NCI-H128 (cell line): ENCODE measurements at regions not wholly inside any gene's neighbourhood (a gene's known extent, or its start where the extent isn't known, plus 50 kb on each side); places are given as distances from the start of the nearest gene placed in this dataset.

ENCODE experiments used
- DNase-seq: peaks from one replicate; lab custom pipeline; 2025; ENCODE audit not compliant: unreplicated experiment; lab: John Stamatoyannopoulos, UW

- no peak for DNase-seq
These were observed 156.2 kb upstream of the ANKH start for GRCh38 chr5:15027764-15028163.

DNA sequence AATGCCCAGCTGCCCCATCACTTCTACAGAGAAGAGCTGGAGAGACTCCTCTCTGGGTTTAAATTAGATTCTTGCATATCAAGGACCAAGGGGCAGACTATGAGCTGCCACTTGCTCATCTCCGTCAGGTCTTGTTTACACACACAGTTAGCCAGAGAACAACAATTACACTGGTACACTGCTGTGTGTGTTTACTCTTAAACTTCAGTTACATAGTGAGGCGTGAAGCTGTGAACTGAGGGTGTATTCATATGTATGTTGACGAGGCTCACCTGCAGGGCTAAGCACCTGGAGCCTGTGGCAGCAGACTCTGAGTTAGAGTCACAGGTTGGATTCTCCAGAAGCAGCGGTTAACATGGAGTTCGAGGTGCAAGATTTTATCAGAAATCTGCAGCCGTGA lies 155.4 kb upstream of the ANKH start:
- DNase-seq: no peak

DNA sequence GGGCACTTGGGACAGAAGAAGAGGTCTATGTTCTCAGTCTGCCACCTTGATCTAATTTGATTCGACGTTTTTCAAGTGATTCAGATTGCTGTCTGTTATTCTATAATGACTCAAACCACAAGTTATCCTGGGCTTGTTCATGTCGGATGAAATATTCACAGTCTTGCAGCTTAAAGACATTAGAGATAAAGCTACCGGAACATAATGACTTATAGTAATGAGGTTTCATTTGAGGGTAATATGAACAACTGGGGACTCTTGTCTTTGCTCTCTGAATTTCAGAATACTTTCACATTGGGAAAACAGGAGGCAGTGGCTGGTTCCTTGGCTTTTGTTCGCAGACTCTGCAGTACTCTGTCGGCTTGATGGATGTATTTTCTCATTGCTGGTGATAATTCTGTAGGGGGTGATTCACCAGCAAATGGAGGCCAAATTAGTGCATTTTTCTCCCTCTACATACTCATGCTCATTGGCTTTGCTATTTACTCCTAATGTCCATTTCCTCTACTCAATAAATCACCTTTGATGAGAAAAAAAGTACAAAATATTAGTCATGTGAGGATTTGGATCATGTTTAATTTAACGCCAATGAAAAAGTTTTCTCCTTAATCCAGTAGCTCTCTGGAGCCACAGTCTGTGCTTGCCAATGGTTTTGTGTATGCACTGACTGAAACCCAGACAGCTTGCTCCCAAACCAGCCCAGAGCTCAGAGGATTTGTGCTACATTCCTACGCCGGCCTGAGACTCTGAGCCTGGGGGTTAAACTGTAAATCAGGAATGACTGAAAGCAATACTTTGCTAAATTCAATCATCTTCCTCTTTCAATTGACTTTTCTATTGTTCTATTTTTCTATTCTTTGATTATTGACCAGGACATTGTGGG lies 154.7 kb upstream of the ANKH start:
- no peak for DNase-seq

- no peak for DNase-seq
These were observed 152.3 kb upstream of the ANKH start for GRCh38 chr5:15023846-15024245.

DNA sequence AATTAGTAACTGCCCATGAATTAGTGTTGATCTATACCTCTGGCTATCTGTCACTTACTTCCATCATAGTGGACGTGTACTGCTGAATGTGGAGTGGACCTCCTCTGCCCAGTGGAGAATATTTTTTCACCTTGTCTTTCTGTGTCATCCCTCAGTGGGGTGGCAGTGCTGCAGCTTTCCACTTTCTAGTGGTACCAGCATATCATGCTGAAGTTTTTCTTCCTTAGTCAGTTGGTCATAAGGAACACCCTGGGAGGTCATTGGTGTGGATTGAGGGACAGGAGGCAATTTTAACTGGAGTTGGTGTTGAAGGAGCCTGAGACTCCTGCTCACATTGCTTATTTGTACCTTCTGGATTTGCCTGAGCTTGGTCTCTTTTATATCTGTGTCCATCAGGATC lies 151.7 kb upstream of the ANKH start:
- no peak for DNase-seq

DNA sequence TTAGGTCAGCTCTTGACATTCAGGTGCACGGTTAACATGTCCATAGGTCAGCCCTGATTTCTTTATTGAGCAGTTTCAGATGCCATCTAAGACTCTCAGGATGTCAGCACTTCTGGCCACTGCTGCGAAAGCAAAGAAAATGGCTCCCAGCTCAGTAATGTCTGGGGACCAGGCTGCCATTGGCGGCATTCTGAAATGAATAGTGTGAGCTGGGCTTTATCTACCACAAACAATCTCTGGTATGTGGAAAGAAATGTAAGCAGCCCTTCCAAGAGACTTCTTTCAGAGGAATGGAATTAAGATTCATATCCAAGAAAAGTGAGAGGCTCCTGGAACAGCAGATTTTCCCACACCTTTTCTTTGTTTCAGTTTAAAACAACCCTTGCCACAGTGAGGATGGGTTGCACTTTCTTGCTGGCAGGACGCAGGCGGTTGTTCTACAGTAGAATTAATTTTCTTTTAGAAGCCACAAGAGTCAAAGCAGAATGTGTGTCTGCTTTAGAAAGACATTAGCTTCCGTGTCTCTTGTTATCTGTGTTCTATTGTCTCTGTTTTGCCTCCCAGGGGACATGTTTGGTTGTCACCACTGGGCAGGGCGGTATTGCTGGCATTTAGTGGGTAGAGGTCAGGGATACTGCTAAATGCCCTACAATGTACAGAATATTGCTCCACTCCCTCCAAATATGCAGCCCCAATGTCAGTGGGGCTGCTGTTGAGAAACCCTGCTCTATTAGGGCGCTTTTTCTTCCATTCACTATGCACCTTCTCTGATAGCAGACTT lies 149.9 kb upstream of the ANKH start:
- no peak for DNase-seq

DNA sequence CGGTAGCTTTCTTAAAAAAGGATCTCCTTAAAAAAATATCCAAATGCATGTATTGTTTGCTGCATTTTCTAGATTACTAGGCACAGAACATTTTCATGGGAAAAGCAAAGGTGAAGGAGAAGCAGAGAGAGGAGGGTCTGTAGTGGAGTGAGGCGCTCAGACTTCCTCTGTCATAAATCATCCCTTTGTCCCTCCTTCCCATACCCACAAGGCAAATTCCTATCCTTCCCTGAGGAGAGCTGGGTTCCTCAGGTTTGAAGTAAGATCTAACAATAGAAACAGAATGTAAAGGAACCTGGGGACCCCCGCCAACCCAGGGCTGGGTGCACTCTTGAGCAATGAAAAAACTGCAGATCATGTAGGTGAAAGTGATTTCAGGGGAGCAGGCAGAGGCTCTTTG lies 149.2 kb upstream of the ANKH start:
- no peak for DNase-seq

DNA sequence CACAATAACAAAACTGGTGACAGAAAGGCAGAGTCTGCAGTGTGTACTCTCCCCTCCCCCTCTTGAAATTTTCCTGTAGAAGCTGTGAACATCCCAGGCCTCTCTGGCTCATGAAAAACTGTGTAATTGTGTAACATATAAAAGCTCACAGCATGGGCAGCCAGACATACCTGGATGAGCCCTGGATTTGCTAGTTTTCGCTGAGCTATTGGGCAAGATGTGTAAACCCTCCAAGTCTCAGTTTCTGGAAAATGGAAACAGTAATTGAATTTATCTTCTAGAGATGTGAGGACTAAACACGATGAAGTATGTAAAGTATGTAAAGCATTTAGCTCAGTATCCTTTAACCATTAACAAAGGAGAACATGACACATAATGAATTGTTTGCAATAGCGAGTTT lies 143.2 kb upstream of the ANKH start:
- DNase-seq: no peak

GRCh38 chr5:15013654-15014463 lies 142.3 kb upstream of the ANKH start:
- DNase-seq: no peak

- DNase-seq: no peak
These were observed 140.5 kb upstream of the ANKH start for GRCh38 chr5:15012061-15012460.

DNA sequence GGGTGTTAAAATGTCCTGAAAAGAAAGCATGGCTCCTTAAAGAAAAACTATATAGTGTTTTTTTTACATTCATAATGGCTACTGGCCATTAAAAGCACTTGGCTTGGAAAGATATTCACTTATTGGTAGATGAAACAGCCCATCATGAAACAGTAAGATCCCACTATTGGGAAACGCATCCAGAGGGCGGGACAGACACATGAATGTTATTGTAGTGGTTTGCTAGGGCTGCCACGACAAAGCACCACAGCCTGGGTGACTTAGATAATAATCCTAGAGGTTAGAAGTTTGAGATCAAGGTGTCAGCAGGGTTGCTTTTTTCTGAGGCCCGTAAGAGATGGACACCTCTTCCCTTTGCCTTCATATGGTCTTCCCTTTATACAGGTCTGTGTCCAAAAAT lies 139.4 kb upstream of the ANKH start:
- no peak for DNase-seq

DNA sequence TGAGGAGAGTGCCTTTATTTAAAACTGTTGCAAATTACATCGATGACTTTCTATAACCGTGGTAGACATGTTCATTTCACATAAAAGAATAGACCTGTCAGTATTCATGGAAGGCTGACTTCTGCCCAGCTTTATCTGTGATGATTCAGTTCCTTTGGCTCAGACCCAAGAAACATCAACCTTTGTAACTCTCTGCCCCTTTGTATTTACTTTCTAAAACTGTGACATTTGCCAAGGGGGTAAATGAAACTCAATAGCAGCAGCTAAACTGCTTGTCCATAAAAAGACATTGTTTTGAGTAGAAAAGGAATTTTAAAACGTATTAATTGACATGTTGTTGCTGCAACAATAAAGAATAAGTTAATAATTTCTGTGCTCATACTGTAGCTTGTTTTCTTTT lies 137.8 kb upstream of the ANKH start:
- DNase-seq: peak; percentile 8

- DNase-seq: no peak
These were observed 137.3 kb upstream of the ANKH start for GRCh38 chr5:15008921-15009320.

- no peak for DNase-seq
These were observed 136.9 kb upstream of the ANKH start for GRCh38 chr5:15008476-15008875.

DNA sequence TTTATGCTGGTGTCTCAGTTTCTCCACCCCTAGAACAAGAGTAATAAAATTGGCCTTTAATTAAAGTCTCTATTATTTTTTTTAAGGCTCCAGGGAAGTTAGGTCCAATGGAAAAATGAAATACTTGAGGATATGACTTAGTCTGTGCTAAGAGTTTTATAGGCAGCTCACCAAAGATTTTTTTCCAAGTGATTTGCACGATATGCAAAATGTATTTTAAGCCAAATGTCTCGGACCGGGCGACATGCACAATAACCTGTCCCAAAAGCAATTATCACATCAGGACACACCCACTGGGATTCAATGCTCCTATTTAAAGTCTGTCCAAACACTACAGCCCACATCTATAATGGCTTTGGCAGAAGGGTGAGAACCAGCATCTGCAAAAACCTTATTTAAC lies 136.1 kb upstream of the ANKH start:
- no peak for DNase-seq

DNA sequence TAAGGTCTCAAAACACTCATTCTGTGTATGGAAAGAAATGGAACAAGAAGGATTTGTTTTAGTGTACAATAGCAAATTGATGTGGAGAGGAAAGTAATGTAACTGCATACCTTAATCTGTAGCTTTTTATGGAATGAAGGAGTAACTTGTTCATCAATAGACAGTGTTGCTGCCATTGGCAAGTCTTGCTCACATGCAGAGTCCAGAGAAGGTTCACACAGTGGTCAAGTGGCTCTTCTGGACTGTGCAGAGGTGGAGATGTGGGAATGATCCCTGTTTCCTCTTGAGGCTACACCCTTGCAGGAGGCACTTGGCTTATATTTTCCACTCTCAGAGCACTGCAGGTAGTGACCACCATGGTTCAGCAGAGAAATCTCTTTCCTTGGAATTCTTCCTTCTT lies 132.9 kb upstream of the ANKH start:
- DNase-seq: no peak

DNA sequence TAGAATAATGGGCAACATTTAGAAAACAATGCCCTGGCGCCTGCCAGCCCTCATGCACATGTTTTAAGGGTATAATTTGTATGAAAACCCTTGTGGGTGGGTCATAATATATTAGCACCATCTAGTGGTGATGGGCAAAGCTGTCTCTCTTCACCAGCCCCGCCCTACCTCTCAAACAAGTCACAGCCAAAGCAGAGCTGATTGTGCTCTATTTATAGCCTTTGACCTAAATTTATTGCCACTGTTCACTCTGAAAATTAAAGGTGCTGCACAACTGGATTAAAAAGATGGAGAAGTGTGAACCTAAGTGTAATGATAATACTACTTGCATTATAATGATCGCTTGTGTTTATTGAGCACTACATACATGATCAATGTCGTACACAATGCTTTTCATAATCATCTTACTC lies 131.9 kb upstream of the ANKH start:
- peak; percentile 26 for DNase-seq

- DNase-seq: no peak
These were observed 131.2 kb upstream of the ANKH start for GRCh38 chr5:15002791-15003190.

- no peak for DNase-seq
These were observed 130.6 kb upstream of the ANKH start for GRCh38 chr5:15002173-15002572.

DNA sequence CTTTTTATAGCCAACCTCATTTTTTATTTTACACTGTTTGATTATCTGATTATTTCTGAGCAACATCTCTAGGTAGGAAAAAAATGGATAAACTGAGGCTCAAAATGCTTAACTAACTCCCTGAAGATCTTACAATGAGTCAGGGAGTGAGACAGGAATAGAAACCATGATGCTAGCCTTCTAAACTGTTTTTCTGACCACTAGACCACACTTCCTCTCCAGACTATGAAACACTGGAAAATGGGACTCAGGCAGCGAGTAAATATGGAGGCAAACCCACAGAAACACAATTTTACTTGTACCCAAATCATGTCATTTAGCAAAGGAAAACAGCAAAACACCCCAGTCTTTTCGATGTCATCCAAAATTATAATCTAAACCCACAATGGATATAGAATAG lies 129.9 kb upstream of the ANKH start:
- DNase-seq: no peak

DNA sequence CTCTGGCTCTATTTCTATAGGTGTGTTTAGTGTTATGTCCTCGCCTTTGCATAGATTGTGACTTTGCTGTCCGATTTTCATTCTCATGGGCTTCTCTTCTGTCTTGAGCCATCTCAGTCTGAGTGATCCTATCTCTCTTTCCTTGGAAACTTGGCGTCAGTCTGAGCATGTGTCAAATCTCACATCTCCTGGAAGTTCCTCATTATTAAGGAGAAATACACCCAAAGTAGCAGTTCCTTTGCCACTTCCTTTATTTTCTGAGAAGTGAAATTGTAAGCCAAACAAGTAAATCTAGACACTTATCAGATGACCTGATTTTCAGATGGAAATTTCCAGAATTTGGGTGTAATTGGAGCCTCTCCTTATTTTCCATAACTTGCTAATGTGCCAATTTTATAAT lies 126.9 kb upstream of the ANKH start:
- no peak for DNase-seq

DNA sequence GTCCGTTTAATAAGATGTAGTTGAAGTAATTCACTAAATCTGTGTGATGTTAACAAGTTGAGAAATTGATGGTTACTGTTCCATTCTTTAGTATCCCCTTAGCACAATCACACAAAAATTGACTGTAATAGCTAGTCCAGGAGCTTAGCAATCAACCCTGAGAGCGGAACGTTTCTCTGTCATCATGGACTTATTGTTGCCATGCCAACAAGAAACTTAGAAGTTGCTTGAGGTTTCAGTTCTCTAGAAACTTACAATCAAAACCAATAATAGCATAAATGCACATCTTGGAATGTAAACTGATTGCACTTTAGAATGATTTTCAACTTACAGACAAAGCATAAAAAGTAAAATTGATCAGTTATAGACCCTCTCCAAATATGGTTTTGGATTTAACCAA lies 125.4 kb upstream of the ANKH start:
- no peak for DNase-seq
